ENCODE measurements at regions not wholly inside any gene's neighbourhood (a gene's known extent, or its start where the extent isn't known, plus 50 kb on each side); places are given as distances from the start of the nearest gene placed in this dataset.

DNA sequence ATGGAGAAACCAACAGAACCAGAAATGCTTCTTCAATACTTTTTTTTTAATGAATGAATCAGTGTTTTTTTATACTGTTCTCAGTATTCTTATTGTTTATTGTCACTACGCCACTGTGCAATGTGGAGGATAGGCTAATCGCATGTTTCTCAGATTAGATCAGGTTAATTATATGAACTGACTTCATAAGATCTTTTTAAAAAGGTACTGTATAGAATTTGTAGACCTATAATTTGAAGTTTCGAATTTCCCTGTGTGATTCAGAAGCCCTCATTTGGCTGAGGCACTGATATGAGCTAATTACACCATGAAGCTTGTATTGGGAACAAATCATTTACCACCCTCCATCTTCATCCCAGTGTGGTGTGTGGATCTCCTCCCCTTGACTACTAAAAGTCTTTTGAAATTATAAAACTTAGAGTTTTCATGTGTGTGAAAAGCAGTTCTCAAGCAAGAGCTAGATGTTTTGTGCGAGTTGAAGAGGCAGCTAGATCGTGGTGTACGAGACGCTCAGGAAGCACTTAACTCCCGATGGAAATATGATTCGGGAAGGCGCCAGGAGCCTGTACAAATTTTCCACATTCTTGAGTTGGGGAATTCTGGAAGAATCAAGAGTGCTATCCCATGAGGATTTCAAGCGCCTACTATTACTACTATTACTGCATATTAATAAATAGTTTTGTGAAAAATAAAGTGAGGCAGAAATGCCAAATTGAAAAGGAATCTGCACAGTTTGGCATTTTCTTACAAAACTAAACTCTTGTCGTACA, 52.1 kb upstream of the KCNE2 start:
- DNase-seq (ENCODE audit: low read depth in 4 of 4, low spot score in 2 of 4), result no peak

DNA sequence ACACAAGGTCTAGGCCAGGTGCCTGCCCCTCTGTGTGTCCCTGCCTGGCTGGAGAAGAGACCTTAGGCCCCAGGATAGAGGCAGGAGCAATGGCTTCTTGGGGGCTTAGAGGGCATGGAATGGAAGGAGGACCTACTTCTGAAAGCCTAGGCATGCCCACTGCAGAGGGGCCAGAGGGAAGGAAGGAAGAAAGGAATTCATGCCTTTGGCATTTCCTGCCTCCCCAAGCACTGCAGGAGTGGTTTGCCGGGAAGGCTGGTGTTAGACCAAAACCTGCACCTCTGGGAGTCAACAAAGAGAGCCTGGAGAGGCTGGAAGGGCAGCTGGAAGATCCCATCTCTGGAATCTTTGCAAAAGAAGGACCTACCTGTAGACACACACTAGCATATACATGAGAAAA, 50.7 kb upstream of the KCNE2 start:
- DNase-seq (ENCODE audit: low read depth in 4 of 4, low spot score in 2 of 4), result no peak

Measured in left renal cortex interstitium (tissue), 4 donors.